ENCODE measurements at regions not wholly inside any gene's neighbourhood (a gene's known extent, or its start where the extent isn't known, plus 50 kb on each side); places are given as distances from the start of the nearest gene placed in this dataset.

GRCh38 chr11:134464981-134465730, 53.1 kb upstream of the B3GAT1 start:
- DNase-seq: no peak

- DNase-seq: no peak
These were observed 52.2 kb upstream of the B3GAT1 start for GRCh38 chr11:134464196-134464595.

DNA sequence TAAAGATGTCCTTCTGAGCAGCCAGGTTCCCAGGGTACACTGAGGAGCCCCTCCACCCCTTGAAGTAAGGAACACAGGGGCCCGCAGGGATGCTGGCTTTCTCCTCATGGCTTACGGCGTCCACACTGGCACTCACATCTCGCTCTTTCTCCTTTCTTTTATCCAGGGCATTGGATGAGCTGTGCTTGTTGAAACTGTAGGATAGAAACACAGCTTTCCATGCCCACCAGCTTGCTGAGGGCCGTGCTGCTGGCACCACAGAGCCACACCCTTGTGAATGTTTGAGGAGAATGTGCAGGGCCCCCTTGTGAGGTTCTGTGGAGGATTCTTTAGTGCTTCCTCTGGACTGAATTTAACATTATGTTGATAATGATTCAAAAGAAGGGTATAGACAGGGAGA, 51.7 kb upstream of the B3GAT1 start:
- no peak for DNase-seq
